ENCODE measurements at regions not wholly inside any gene's neighbourhood (a gene's known extent, or its start where the extent isn't known, plus 50 kb on each side); places are given as distances from the start of the nearest gene placed in this dataset.

DNA sequence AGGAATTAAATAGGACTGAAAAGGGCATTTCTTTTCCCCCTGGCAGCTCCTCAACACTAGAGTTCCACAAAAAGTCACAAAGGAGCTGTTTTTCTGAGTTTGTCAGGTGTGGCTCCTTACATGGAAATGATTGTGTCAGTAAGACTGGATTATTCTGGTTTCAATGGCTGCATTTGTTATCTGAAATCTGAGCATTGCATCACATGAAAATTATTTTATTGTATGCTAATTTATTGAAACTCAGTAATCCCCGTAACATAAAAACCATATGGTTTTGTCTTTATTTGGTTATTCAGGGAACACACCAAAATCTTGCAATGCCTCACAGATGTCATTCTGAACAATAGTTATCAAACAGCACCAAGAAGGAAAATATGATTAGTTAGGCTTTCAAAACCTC lies 439.7 kb upstream of the TNP1 start:
- Histone ChIP-seq H3K36me3 (ENCODE audit: control insufficient read depth, insufficient read depth, low read length) (no peaks in the 10 kb centered on the region), H3K27ac (no peak overlapping the region), H3K9me3 (ENCODE audit: control insufficient read depth, low read length) (no peaks in the 10 kb centered on the region), H2AFZ (no peak overlapping the region), H3K4me1 (no peaks in the 10 kb centered on the region), H3K4me2 (ENCODE audit: low read length) (no peak overlapping the region), H3K9ac (no peak overlapping the region), H3K27me3 (ENCODE audit: control insufficient read depth, insufficient read depth, low read length) (no peaks in the 10 kb centered on the region), H3K79me2 (no peaks in the 10 kb centered on the region), H3K4me3 (ENCODE audit: low read depth, low read length) (no peak overlapping the region)
- TF ChIP-seq, protein P1, sequence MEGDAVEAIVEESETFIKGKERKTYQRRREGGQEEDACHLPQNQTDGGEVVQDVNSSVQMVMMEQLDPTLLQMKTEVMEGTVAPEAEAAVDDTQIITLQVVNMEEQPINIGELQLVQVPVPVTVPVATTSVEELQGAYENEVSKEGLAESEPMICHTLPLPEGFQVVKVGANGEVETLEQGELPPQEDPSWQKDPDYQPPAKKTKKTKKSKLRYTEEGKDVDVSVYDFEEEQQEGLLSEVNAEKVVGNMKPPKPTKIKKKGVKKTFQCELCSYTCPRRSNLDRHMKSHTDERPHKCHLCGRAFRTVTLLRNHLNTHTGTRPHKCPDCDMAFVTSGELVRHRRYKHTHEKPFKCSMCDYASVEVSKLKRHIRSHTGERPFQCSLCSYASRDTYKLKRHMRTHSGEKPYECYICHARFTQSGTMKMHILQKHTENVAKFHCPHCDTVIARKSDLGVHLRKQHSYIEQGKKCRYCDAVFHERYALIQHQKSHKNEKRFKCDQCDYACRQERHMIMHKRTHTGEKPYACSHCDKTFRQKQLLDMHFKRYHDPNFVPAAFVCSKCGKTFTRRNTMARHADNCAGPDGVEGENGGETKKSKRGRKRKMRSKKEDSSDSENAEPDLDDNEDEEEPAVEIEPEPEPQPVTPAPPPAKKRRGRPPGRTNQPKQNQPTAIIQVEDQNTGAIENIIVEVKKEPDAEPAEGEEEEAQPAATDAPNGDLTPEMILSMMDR (IDR thresholded peaks at IDR 0.05), result no peak

DNA sequence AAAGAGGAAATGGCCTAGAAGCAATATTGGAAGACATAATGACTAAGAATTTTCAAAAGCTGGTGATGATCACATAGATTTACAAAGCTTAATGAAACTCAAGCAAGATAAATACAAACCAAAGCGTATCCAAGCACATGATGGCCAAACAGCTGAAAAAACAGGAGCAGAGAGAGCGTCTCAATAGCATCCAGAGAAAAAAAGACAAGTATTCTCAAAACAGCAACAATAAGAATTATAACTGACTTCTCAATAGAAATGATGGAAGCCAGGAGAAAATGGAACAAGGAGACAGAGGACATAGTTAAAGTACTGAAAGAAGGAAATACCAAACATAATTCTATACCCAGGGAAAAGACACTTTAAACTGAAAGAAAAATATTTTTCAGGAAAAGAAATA lies 437.2 kb upstream of the TNP1 start:
- H3K79me2 ChIP-seq, result no peaks in the 10 kb centered on the region
- no peak overlapping the region for H3K4me3 ChIP-seq (ENCODE audit: low read depth, low read length)
- H3K9ac ChIP-seq, result no peak overlapping the region
- no peak overlapping the region for H2AFZ ChIP-seq
- H3K27ac ChIP-seq, result no peak overlapping the region
- no peaks in the 10 kb centered on the region for H3K27me3 ChIP-seq (ENCODE audit: control insufficient read depth, insufficient read depth, low read length)
- no peaks in the 10 kb centered on the region for H3K36me3 ChIP-seq (ENCODE audit: control insufficient read depth, insufficient read depth, low read length)
- H3K9me3 ChIP-seq (ENCODE audit: control insufficient read depth, low read length), result no peaks in the 10 kb centered on the region
- TF ChIP-seq, protein P1 (IDR thresholded peaks at IDR 0.05), result no peak
- H3K4me2 ChIP-seq (ENCODE audit: low read length), result no peak overlapping the region
- no peaks in the 10 kb centered on the region for H3K4me1 ChIP-seq

DNA sequence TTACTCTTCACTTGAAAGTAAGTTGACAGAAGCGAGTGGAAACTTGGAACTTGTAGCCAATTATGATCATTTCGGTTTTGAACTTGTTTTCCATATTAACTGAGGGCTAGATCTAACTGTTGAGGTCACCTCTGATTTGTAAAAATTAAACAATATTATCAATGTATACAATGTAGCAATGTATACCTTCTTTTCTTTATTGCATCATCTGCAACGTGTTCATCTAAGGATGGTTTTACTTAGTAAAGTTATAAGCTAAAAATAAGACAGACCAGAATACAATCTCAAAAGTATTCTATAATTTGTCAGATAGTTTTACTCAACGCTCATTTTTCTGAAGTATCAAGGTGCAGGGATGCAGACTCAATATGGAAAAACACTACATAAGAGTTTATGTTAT lies 435.0 kb upstream of the TNP1 start:
- Histone ChIP-seq H3K9ac (no peak overlapping the region), H3K79me2 (no peaks in the 10 kb centered on the region), H3K4me2 (ENCODE audit: low read length) (no peak overlapping the region)

DNA sequence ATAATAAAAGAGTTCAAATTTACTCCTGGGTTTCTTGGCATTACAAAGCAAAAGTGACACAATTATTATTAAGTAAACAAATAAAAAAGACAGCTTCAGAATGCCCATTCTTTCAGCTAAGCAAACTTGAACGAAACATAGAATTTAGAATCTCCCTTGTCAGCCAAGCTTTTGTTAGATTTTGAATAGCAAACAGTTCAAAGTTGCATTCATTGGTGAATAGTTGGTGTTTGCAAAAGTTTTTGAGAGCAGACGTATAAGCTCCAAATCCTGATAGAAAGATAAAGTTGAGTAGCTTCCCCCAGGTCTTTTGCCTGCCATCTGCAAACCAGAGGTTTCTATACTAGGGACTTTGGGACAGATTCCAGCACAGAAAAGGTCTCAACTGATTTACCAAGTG lies 434.3 kb upstream of the TNP1 start:
- TF ChIP-seq, protein P1 (IDR thresholded peaks at IDR 0.05), result no peak
- Histone ChIP-seq H3K4me3 (ENCODE audit: low read depth, low read length) (no peak overlapping the region), H2AFZ (no peak overlapping the region)

More for the DNA sequence above, 435.0 kb upstream of the TNP1 start:
- Histone ChIP-seq H3K4me3 (ENCODE audit: low read depth, low read length) (no peak overlapping the region), H3K27me3 (ENCODE audit: control insufficient read depth, insufficient read depth, low read length) (no peaks in the 10 kb centered on the region), H3K27ac (no peak overlapping the region), H3K9me3 (ENCODE audit: control insufficient read depth, low read length) (no peaks in the 10 kb centered on the region), H2AFZ (no peak overlapping the region), H3K36me3 (ENCODE audit: control insufficient read depth, insufficient read depth, low read length) (no peaks in the 10 kb centered on the region), H3K4me1 (no peaks in the 10 kb centered on the region)
- TF ChIP-seq, protein P1 (IDR thresholded peaks at IDR 0.05), result no peak

DNA sequence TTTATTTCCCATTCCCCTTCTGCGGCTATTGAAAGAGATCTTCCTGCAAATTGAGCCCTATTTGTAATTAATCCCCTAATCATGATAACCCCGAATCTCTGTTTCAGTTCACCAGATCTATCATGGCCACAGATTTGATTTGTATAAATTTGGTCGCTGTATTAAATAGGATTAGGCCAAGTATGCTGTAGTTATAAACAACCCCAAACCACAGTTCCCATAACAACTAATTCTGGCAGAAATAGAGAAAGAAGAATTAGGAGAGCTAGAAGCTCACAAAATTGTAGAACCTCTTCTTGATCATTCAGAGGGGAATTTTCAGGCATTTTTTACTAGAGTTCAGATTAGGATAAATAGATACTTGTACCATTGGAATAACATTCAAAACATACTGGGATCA lies 433.7 kb upstream of the TNP1 start:
- Histone ChIP-seq H3K79me2 (no peaks in the 10 kb centered on the region), H3K4me2 (ENCODE audit: low read length) (no peak overlapping the region), H3K27ac (no peak overlapping the region), H3K36me3 (ENCODE audit: control insufficient read depth, insufficient read depth, low read length) (no peaks in the 10 kb centered on the region), H3K27me3 (ENCODE audit: control insufficient read depth, insufficient read depth, low read length) (no peaks in the 10 kb centered on the region), H3K4me1 (no peaks in the 10 kb centered on the region), H3K9ac (no peak overlapping the region), H2AFZ (no peak overlapping the region), H3K4me3 (ENCODE audit: low read depth, low read length) (no peak overlapping the region), H3K9me3 (ENCODE audit: control insufficient read depth, low read length) (no peaks in the 10 kb centered on the region)
- TF ChIP-seq, protein P1 (IDR thresholded peaks at IDR 0.05), result no peak

More for the DNA sequence above, 434.3 kb upstream of the TNP1 start:
- Histone ChIP-seq H3K9ac (no peak overlapping the region), H3K79me2 (no peaks in the 10 kb centered on the region), H3K9me3 (ENCODE audit: control insufficient read depth, low read length) (no peaks in the 10 kb centered on the region), H3K4me1 (no peaks in the 10 kb centered on the region), H3K4me2 (ENCODE audit: low read length) (no peak overlapping the region), H3K27me3 (ENCODE audit: control insufficient read depth, insufficient read depth, low read length) (no peaks in the 10 kb centered on the region), H3K36me3 (ENCODE audit: control insufficient read depth, insufficient read depth, low read length) (no peaks in the 10 kb centered on the region), H3K27ac (no peak overlapping the region)
